K562 (cell line): ENCODE measurements at regions not wholly inside any gene's neighbourhood (a gene's known extent, or its start where the extent isn't known, plus 50 kb on each side); places are given as distances from the start of the nearest gene placed in this dataset.

Source experiments
- ATAC-seq: fragments of 200-7000 bp; cut with Tn5 transposase; 3 replicates; pipeline ENCODE4 v1.9.1; 2020; ENCODE audit warnings: moderate library complexity
- BruUV-seq: library from RNA; stranded (reverse); fragments of 400-500 nt; replicated peaks from 2 replicates; lab custom pipeline; 2021; lab: Mats Ljungman, UMichigan
- CTCF ChIA-PET: fragments of 300-600 bp; formaldehyde crosslinking; extraction: SDS; loops from one replicate; lab custom pipeline; 2021; ENCODE audit warnings: low intra/inter-chr PET ratio; lab: Yijun Ruan, JAX
- POLR2A ChIA-PET: fragments of 300-600, 350-650 bp; sonication (Branson Sonifier 250); formaldehyde crosslinking; extraction: SDS; loops from one replicate; lab custom pipeline; 2021; ENCODE audit warnings: antibody characterized with exemption, inconsistent platforms; lab: Yijun Ruan, JAX
- DNase-seq, 4 experiments: peaks; one replicate each; pipeline versions ENCODE4 v3.0.0 to v3.0.0-alpha.2; 2011 to 2018; ENCODE audit warnings: low spot score in 3 of 4, mixed read lengths in 3 of 4; ENCODE audit errors: extremely low read depth in 1 of 4
- FAIRE-seq: peaks from 2 replicates; lab custom pipeline; 2011; peaks lifted over from hg19 to GRCh38; lab: Jason Lieb, UNC
- H2AFZ ChIP-seq: 2 replicates; pipeline ENCODE4 v1.6.0; 2011; ENCODE audit warnings: low read depth, low read length, control low read depth, inconsistent platforms
- H3K27ac ChIP-seq: fragments of 200-600 bp; 3 replicates; pipeline ENCODE4 v1.8.0; 2011; ENCODE audit warnings: low read depth, mild to moderate bottlenecking, control low read depth, inconsistent platforms, low read length, moderate library complexity, mixed read lengths; ENCODE audit errors: extremely low read depth
- H3K27me3 ChIP-seq, 2 experiments: fragments of 300-600 bp in 1 of 2; 2 replicates in 1 of 2; 3 replicates in 1 of 2; pipeline versions ENCODE4 v1.6.0 to v1.8.0; 2011; ENCODE audit warnings: inconsistent platforms in 2 of 2, low read length in 2 of 2, mild to moderate bottlenecking in 1 of 2, mixed read lengths in 1 of 2, moderate library complexity in 1 of 2; ENCODE audit not compliant: control insufficient read depth in 2 of 2, insufficient read depth in 2 of 2
- H3K36me3 ChIP-seq: fragments of 300-600 bp; 3 replicates; pipeline ENCODE4 v1.8.0; 2011; ENCODE audit warnings: mild to moderate bottlenecking, low read length, inconsistent platforms; ENCODE audit not compliant: control insufficient read depth, insufficient read depth
- H3K4me1 ChIP-seq, 2 experiments: fragments of 200-600 bp in 1 of 2; replicated peaks in 1 of 2; 2 replicates in 1 of 2; 3 replicates in 1 of 2; pipeline versions ENCODE4 v1.5.1 to v1.8.0; 2011; ENCODE audit warnings: inconsistent platforms in 2 of 2, low read length in 2 of 2, mild to moderate bottlenecking in 1 of 2, mixed read lengths in 1 of 2, moderate library complexity in 1 of 2; ENCODE audit not compliant: control insufficient read depth in 2 of 2, insufficient read depth in 2 of 2
- H3K4me2 ChIP-seq: 2 replicates; pipeline ENCODE4 v1.6.1; 2011; ENCODE audit warnings: low read length, control low read depth, inconsistent platforms, mixed read lengths; ENCODE audit not compliant: insufficient read depth
- H3K4me3 ChIP-seq: fragments of 200-600 bp; sonication (generic), shearing (Covaris generic); 2 replicates; pipeline ENCODE4 v1.5.1; 2016; ENCODE audit warnings: control low read depth, inconsistent platforms
- H3K79me2 ChIP-seq: fragments of 200-600 bp; 3 replicates; pipeline ENCODE4 v1.8.0; 2011; ENCODE audit warnings: low read length, inconsistent platforms; ENCODE audit not compliant: control insufficient read depth, insufficient read depth
- H3K9ac ChIP-seq, 2 experiments: 2 replicates each; pipeline versions ENCODE4 v1.6.0 to v1.6.1; 2011; ENCODE audit warnings: low read depth in 2 of 2, low read length in 2 of 2, control low read depth in 1 of 2, inconsistent platforms in 1 of 2, mild to moderate bottlenecking in 1 of 2, mixed read lengths in 1 of 2; ENCODE audit not compliant: insufficient read depth in 1 of 2
- H3K9me1 ChIP-seq: one replicate; pipeline ENCODE4 v1.6.0; 2011; ENCODE audit warnings: inconsistent platforms, mild to moderate bottlenecking, low read length, moderate library complexity; ENCODE audit not compliant: control insufficient read depth, insufficient read depth
- H3K9me3 ChIP-seq: replicated peaks from 2 replicates; pipeline ENCODE4 v1.5.1; 2011; ENCODE audit warnings: low read depth, low read length, inconsistent platforms; ENCODE audit not compliant: control insufficient read depth, insufficient read depth
- H4K20me1 ChIP-seq: replicated peaks from 2 replicates; pipeline ENCODE4 v1.6.1; 2011; ENCODE audit warnings: low read length, inconsistent platforms, mixed read lengths; ENCODE audit not compliant: control insufficient read depth, insufficient read depth
- GATAD2B ChIP-seq: fragments of 450-650 bp; IDR thresholded peaks from 2 replicates; pipeline ENCODE4 v1.6.1; 2017; ENCODE audit warnings: mild to moderate bottlenecking, borderline replicate concordance
- SMARCE1 ChIP-seq: fragments of 450-650 bp; IDR thresholded peaks from 2 replicates; pipeline ENCODE4 v1.7.1; 2016; ENCODE audit warnings: mild to moderate bottlenecking
- ZNF175 ChIP-seq: fragments of 200-800 bp; sonication (Bioruptor generic); IDR thresholded peaks from 2 replicates; pipeline ENCODE4 v1.6.1; 2016; ENCODE audit warnings: low read depth, mild to moderate bottlenecking, missing genetic modification characterization, missing compliant biosample characterization
- ZNF551 ChIP-seq: fragments of 250-450 bp; sonication (Bioruptor Pico); IDR thresholded peaks from 2 replicates; pipeline ENCODE4 v1.5.0; 2021; ENCODE audit warnings: mild to moderate bottlenecking, moderate library complexity
- WGBS: fragments of 100-300 bp; shearing (Covaris generic); methylation state at CpG from one replicate; pipeline ENCODE4 v1.1.6; 2016; ENCODE audit warnings: low coverage, mixed read lengths; ENCODE audit not compliant: insufficient coverage; ENCODE audit errors: missing lambda C conversion rate; 5-methylcytosine and 5-hydroxymethylcytosine counted together
- in situ Hi-C: fragments of 300-500 bp; cut with MboI; formaldehyde crosslinking; loops from 4 replicates; pipeline ENCODE4 v1.15.0; 2018; ENCODE audit warnings: inconsistent platforms, mixed read lengths
- intact Hi-C: fragments of 100-400 bp; cut with micrococcal nuclease; formaldehyde crosslinking; loops from 2 replicates; pipeline ENCODE4 v1.14.2; 2022
- TF ChIP-seq, protein P1 (sequence below): fragments of 450-650 bp; IDR thresholded peaks from 2 replicates; pipeline ENCODE4 v1.6.1; 2016; ENCODE audit warnings: borderline replicate concordance
- TF ChIP-seq, protein P2 (sequence below), 3 experiments: fragments of 200-800 bp in 1 of 3; fragments of 250-450 bp in 1 of 3; fragments of 450-650 bp in 1 of 3; sonication (Bioruptor Pico) in 1 of 3; sonication (Bioruptor generic) in 1 of 3; formaldehyde crosslinking in 1 of 3; IDR thresholded peaks; 2 replicates each; pipeline versions ENCODE4 v1.6.1 to v1.8.0; 2016 to 2022; ENCODE audit warnings: mild to moderate bottlenecking in 2 of 3, missing genetic modification characterization in 2 of 3, missing compliant biosample characterization in 1 of 3, moderate library complexity in 1 of 3

DNA sequence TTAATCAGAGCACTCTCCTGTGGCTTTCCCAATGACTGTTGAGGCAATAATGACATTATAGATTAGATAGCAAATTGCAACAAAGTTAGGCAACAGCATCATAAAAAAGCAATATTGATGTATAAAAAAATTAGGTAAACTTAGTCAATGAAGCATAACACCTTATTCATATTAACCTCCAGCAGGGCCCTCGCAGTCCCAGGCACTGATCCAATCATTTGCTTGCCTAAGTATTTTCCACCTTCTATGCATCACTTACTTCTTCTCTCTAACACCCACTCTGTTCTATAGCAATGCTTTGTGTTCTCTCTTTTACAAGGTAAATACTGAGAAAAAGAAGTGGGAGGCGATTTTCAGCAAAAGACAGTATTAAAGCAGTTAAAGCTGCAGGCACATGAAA, 833.5 kb upstream of the ADGRL3 start:
- ChIA-PET CTCF (no interaction called here), POLR2A (no interaction called here)
- Histone ChIP-seq H3K27ac (no peak overlapping the region), H3K36me3 (no peaks in the 10 kb centered on the region), H3K4me2 (no peak overlapping the region), H3K4me1 (no peaks in the 10 kb centered on the region), H3K79me2 (no peaks in the 10 kb centered on the region), H2AFZ (no peak overlapping the region), H4K20me1 (no peaks in the 10 kb centered on the region), H3K9me3 (no peaks in the 10 kb centered on the region), H3K9ac (no peak overlapping the region), H3K27me3 (no peaks in the 10 kb centered on the region), H3K4me3 (no peak overlapping the region), H3K9me1 (no peaks in the 10 kb centered on the region)
- TF ChIP-seq, protein P1, sequence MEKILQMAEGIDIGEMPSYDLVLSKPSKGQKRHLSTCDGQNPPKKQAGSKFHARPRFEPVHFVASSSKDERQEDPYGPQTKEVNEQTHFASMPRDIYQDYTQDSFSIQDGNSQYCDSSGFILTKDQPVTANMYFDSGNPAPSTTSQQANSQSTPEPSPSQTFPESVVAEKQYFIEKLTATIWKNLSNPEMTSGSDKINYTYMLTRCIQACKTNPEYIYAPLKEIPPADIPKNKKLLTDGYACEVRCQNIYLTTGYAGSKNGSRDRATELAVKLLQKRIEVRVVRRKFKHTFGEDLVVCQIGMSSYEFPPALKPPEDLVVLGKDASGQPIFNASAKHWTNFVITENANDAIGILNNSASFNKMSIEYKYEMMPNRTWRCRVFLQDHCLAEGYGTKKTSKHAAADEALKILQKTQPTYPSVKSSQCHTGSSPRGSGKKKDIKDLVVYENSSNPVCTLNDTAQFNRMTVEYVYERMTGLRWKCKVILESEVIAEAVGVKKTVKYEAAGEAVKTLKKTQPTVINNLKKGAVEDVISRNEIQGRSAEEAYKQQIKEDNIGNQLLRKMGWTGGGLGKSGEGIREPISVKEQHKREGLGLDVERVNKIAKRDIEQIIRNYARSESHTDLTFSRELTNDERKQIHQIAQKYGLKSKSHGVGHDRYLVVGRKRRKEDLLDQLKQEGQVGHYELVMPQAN, result no peak
- TF ChIP-seq SMARCE1, result no peak
- no TSS peak for BruUV-seq
- in situ Hi-C loops (no loop called here), intact Hi-C loops (no loop called here)
- ATAC-seq, result no peak
- no peak for FAIRE-seq
- 0% methylated on average over 2 of the region's 2 CpGs for WGBS
- DNase-seq, result no peak

DNA sequence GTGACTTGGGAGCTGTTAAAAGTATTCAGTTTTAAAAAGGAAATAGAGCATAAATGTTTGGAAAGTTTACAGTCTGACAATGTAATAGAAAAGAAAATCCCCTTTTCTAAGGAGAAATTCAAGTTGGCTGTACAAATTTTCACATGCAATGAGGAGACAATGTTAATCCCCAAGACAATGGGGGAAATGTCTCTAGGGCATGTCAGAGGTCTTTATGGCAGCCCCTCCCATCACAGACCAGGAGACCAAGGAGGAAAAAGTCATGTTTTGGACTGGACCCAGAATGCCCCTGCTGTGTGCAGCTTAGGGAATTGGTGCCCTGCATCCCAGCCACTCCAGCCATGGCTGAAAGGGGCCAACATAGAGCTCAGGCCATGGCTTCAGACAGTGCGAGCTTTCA, 831.1 kb upstream of the ADGRL3 start:
- no peak overlapping the region for H2AFZ ChIP-seq
- ATAC-seq (no peak), DNase-seq (no peak), FAIRE-seq (no peak)
- H3K79me2 ChIP-seq, result no peaks in the 10 kb centered on the region
- no peaks in the 10 kb centered on the region for H3K4me1 ChIP-seq
- H4K20me1 ChIP-seq, result no peaks in the 10 kb centered on the region
- intact Hi-C loops, result no loop called here
- no peak overlapping the region for H3K4me3 ChIP-seq
- no peak overlapping the region for H3K4me2 ChIP-seq
- CTCF ChIA-PET, result no interaction called here
- in situ Hi-C loops, result no loop called here
- no peaks in the 10 kb centered on the region for H3K27me3 ChIP-seq
- H3K9me3 ChIP-seq, result no peaks in the 10 kb centered on the region
- no peaks in the 10 kb centered on the region for H3K9me1 ChIP-seq
- WGBS, result 0% methylated on average over 1 of the region's 1 CpG
- POLR2A ChIA-PET, result no interaction called here
- H3K27ac ChIP-seq, result no peak overlapping the region
- H3K36me3 ChIP-seq, result no peaks in the 10 kb centered on the region
- no TSS peak for BruUV-seq
- no peak overlapping the region for H3K9ac ChIP-seq
- TF ChIP-seq ZNF175 (CRISPR knock-in tag) (no peak), GATAD2B (no peak), ZNF551 (CRISPR knock-in tag) (no peak)
- TF ChIP-seq, protein P2, sequence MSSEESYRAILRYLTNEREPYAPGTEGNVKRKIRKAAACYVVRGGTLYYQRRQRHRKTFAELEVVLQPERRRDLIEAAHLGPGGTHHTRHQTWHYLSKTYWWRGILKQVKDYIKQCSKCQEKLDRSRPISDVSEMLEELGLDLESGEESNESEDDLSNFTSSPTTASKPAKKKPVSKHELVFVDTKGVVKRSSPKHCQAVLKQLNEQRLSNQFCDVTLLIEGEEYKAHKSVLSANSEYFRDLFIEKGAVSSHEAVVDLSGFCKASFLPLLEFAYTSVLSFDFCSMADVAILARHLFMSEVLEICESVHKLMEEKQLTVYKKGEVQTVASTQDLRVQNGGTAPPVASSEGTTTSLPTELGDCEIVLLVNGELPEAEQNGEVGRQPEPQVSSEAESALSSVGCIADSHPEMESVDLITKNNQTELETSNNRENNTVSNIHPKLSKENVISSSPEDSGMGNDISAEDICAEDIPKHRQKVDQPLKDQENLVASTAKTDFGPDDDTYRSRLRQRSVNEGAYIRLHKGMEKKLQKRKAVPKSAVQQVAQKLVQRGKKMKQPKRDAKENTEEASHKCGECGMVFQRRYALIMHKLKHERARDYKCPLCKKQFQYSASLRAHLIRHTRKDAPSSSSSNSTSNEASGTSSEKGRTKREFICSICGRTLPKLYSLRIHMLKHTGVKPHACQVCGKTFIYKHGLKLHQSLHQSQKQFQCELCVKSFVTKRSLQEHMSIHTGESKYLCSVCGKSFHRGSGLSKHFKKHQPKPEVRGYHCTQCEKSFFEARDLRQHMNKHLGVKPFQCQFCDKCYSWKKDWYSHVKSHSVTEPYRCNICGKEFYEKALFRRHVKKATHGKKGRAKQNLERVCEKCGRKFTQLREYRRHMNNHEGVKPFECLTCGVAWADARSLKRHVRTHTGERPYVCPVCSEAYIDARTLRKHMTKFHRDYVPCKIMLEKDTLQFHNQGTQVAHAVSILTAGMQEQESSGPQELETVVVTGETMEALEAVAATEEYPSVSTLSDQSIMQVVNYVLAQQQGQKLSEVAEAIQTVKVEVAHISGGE (CRISPR knock-in tag; IDR thresholded peaks at IDR 0.05), result no peak
